GM19397 (cell line): ENCODE measurements at regions not wholly inside any gene's neighbourhood (a gene's known extent, or its start where the extent isn't known, plus 50 kb on each side); places are given as distances from the start of the nearest gene placed in this dataset.

Source experiments
- ATAC-seq: cut with Tn5 transposase; IDR thresholded peaks from one replicate; pipeline ENCODE4 v1.9.1; 2021; ENCODE audit warnings: mild to moderate bottlenecking, moderate library complexity; ENCODE audit not compliant: unreplicated experiment

- no peak for ATAC-seq
Measured at GRCh38 chr19:30757104-30757836, 385.1 kb downstream of the ZNF536 start.

- ATAC-seq = no peak
Measured at GRCh38 chr19:30755581-30755980, 383.4 kb downstream of the ZNF536 start.

- ATAC-seq = no peak
Measured at GRCh38 chr19:30754162-30754561, 382.0 kb downstream of the ZNF536 start.

GRCh38 chr19:30752876-30753275, 380.7 kb downstream of the ZNF536 start:
- ATAC-seq = no peak

GRCh38 chr19:30752201-30752600, 380.0 kb downstream of the ZNF536 start:
- ATAC-seq = no peak

- no peak for ATAC-seq
Measured at GRCh38 chr19:30745476-30745985, 373.3 kb downstream of the ZNF536 start.

GRCh38 chr19:30744741-30745475, 372.7 kb downstream of the ZNF536 start:
- no peak for ATAC-seq

GRCh38 chr19:30743702-30744101, 371.5 kb downstream of the ZNF536 start:
- no peak for ATAC-seq

- no peak for ATAC-seq
Measured at GRCh38 chr19:30743011-30743410, 370.8 kb downstream of the ZNF536 start.

- ATAC-seq = no peak
Measured at GRCh38 chr19:30742406-30742938, 370.3 kb downstream of the ZNF536 start.

- ATAC-seq = no peak
Measured at GRCh38 chr19:30741566-30741965, 369.4 kb downstream of the ZNF536 start.

GRCh38 chr19:30739394-30739793, 367.2 kb downstream of the ZNF536 start:
- no peak for ATAC-seq

GRCh38 chr19:30738047-30738446, 365.9 kb downstream of the ZNF536 start:
- no peak for ATAC-seq

GRCh38 chr19:30734669-30735068, 362.5 kb downstream of the ZNF536 start:
- ATAC-seq = no peak

GRCh38 chr19:30733826-30734550, 361.8 kb downstream of the ZNF536 start:
- ATAC-seq = no peak

GRCh38 chr19:30731591-30731990, 359.4 kb downstream of the ZNF536 start:
- no peak for ATAC-seq

- no peak for ATAC-seq
Measured at GRCh38 chr19:30729451-30729850, 357.3 kb downstream of the ZNF536 start.

- no peak for ATAC-seq
Measured at GRCh38 chr19:30722761-30723160, 350.6 kb downstream of the ZNF536 start.

GRCh38 chr19:30722186-30722585, 350.0 kb downstream of the ZNF536 start:
- no peak for ATAC-seq

GRCh38 chr19:30719999-30720345, 347.8 kb downstream of the ZNF536 start:
- no peak for ATAC-seq
